ENCODE measurements at regions not wholly inside any gene's neighbourhood (a gene's known extent, or its start where the extent isn't known, plus 50 kb on each side); places are given as distances from the start of the nearest gene placed in this dataset.

DNA sequence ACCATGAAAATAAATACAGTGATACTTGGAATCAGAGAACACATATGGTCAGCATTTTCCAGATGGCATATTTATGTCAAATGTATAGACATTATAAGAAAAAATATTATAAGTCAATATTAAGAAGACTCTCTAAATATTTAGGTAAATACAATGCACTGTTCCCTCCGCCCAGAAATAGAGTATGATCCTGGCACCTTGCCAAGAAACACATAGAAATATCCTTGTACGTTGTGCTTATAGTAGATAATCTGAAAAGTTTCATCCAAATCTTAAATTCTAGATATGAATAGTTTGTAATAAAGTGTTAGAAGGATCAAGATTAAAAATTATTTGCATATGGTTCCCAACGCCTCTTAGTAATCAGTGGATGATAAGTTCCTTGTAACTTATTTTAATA lies 645.8 kb upstream of the GJE1 start:
- H3K9me2 ChIP-seq (ENCODE audit: insufficient read depth, low read length): no peaks in the 10 kb centered on the region
- no peaks in the 10 kb centered on the region for H3K27me3 ChIP-seq (ENCODE audit: insufficient read depth, low read depth, low read length)
- H3F3A ChIP-seq (ENCODE audit: insufficient read depth, low read length, poor library complexity, severe bottlenecking): no peaks in the 10 kb centered on the region
- no peak overlapping the region for H3K27ac ChIP-seq (ENCODE audit: low read length)
- H3K4me3 ChIP-seq (ENCODE audit: low read length): no peak overlapping the region
- no peaks in the 10 kb centered on the region for H3K79me2 ChIP-seq (replicated peaks; ENCODE audit: insufficient read depth, low read length)
- H4K20me1 ChIP-seq (ENCODE audit: insufficient read depth): no peaks in the 10 kb centered on the region
- H3K4me2 ChIP-seq (ENCODE audit: low read length): no peak overlapping the region
- no peaks in the 10 kb centered on the region for H3K9me3 ChIP-seq (ENCODE audit: low read length)
- H3K36me3 ChIP-seq (ENCODE audit: insufficient read depth, low read length): no peaks in the 10 kb centered on the region
- no peak overlapping the region for H3K9ac ChIP-seq (ENCODE audit: low read length)
- TF ChIP-seq SMC3 (conservative IDR thresholded peaks at IDR 0.05; ENCODE audit: poor library complexity) (no peak), RAD21 (conservative IDR thresholded peaks at IDR 0.05) (no peak), POLR2AphosphoS5 (IDR thresholded peaks at IDR 0.05) (no peak), EZH2 (IDR thresholded peaks at IDR 0.05; ENCODE audit: borderline replicate concordance, insufficient read depth, low read length, poor library complexity, severe bottlenecking) (no peak), EP300 (conservative IDR thresholded peaks at IDR 0.05; ENCODE audit: poor library complexity, severe bottlenecking) (no peak), MXI1 (conservative IDR thresholded peaks at IDR 0.05; ENCODE audit: poor library complexity, severe bottlenecking) (no peak), TAF1 (IDR thresholded peaks at IDR 0.05; ENCODE audit: low read depth) (no peak)
- TF ChIP-seq, protein P1, sequence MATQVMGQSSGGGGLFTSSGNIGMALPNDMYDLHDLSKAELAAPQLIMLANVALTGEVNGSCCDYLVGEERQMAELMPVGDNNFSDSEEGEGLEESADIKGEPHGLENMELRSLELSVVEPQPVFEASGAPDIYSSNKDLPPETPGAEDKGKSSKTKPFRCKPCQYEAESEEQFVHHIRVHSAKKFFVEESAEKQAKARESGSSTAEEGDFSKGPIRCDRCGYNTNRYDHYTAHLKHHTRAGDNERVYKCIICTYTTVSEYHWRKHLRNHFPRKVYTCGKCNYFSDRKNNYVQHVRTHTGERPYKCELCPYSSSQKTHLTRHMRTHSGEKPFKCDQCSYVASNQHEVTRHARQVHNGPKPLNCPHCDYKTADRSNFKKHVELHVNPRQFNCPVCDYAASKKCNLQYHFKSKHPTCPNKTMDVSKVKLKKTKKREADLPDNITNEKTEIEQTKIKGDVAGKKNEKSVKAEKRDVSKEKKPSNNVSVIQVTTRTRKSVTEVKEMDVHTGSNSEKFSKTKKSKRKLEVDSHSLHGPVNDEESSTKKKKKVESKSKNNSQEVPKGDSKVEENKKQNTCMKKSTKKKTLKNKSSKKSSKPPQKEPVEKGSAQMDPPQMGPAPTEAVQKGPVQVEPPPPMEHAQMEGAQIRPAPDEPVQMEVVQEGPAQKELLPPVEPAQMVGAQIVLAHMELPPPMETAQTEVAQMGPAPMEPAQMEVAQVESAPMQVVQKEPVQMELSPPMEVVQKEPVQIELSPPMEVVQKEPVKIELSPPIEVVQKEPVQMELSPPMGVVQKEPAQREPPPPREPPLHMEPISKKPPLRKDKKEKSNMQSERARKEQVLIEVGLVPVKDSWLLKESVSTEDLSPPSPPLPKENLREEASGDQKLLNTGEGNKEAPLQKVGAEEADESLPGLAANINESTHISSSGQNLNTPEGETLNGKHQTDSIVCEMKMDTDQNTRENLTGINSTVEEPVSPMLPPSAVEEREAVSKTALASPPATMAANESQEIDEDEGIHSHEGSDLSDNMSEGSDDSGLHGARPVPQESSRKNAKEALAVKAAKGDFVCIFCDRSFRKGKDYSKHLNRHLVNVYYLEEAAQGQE (IDR thresholded peaks at IDR 0.05; ENCODE audit: borderline replicate concordance): no peak
- TF ChIP-seq, protein P2, sequence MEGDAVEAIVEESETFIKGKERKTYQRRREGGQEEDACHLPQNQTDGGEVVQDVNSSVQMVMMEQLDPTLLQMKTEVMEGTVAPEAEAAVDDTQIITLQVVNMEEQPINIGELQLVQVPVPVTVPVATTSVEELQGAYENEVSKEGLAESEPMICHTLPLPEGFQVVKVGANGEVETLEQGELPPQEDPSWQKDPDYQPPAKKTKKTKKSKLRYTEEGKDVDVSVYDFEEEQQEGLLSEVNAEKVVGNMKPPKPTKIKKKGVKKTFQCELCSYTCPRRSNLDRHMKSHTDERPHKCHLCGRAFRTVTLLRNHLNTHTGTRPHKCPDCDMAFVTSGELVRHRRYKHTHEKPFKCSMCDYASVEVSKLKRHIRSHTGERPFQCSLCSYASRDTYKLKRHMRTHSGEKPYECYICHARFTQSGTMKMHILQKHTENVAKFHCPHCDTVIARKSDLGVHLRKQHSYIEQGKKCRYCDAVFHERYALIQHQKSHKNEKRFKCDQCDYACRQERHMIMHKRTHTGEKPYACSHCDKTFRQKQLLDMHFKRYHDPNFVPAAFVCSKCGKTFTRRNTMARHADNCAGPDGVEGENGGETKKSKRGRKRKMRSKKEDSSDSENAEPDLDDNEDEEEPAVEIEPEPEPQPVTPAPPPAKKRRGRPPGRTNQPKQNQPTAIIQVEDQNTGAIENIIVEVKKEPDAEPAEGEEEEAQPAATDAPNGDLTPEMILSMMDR (IDR thresholded peaks at IDR 0.05; ENCODE audit: poor library complexity, severe bottlenecking): no peak
- H2AFZ ChIP-seq (ENCODE audit: low read depth, low read length): no peak overlapping the region

DNA sequence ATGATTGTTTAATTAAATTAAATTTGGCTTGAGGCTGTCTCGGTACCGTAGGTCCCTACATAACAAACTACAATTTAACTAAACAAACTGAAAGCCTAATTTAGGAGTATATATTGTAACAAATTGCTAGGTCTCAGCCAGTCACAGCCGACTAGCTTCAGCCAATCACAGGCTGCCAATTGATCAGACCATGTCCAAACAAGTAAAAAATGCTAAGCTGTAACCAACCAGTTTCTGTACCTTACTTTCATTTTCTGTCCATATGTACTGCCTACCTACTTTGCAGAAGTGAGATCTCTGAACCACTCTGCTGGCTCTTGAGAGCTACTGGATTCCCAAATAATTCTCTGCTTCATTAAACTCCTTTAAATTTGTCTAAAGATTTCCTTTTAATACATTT lies 648.0 kb upstream of the GJE1 start:
- no peak for TF ChIP-seq RAD21 (conservative IDR thresholded peaks at IDR 0.05)
- no peak for TF ChIP-seq MXI1 (conservative IDR thresholded peaks at IDR 0.05; ENCODE audit: poor library complexity, severe bottlenecking)
- no peak for TF ChIP-seq SMC3 (conservative IDR thresholded peaks at IDR 0.05; ENCODE audit: poor library complexity)
- TF ChIP-seq TAF1 (IDR thresholded peaks at IDR 0.05; ENCODE audit: low read depth): no peak
- TF ChIP-seq, protein P1 (IDR thresholded peaks at IDR 0.05; ENCODE audit: borderline replicate concordance): no peak
- TF ChIP-seq EZH2 (IDR thresholded peaks at IDR 0.05; ENCODE audit: borderline replicate concordance, insufficient read depth, low read length, poor library complexity, severe bottlenecking): no peak
- TF ChIP-seq, protein P2 (IDR thresholded peaks at IDR 0.05; ENCODE audit: poor library complexity, severe bottlenecking): no peak
- TF ChIP-seq EP300 (conservative IDR thresholded peaks at IDR 0.05; ENCODE audit: poor library complexity, severe bottlenecking): no peak
- no peak for TF ChIP-seq POLR2AphosphoS5 (IDR thresholded peaks at IDR 0.05)
- H3K9ac ChIP-seq (ENCODE audit: low read length): no peak overlapping the region

More for the DNA sequence above, 648.0 kb upstream of the GJE1 start:
- no peaks in the 10 kb centered on the region for H3F3A ChIP-seq (ENCODE audit: insufficient read depth, low read length, poor library complexity, severe bottlenecking)
- no peaks in the 10 kb centered on the region for H3K36me3 ChIP-seq (ENCODE audit: insufficient read depth, low read length)
- no peaks in the 10 kb centered on the region for H4K20me1 ChIP-seq (ENCODE audit: insufficient read depth)
- no peaks in the 10 kb centered on the region for H3K79me2 ChIP-seq (replicated peaks; ENCODE audit: insufficient read depth, low read length)
- H3K27ac ChIP-seq (ENCODE audit: low read length): no peak overlapping the region
- H3K9me2 ChIP-seq (ENCODE audit: insufficient read depth, low read length): no peaks in the 10 kb centered on the region
- H3K9me3 ChIP-seq (ENCODE audit: low read length): no peaks in the 10 kb centered on the region
- H3K4me3 ChIP-seq (ENCODE audit: low read length): no peak overlapping the region
- no peaks in the 10 kb centered on the region for H3K27me3 ChIP-seq (ENCODE audit: insufficient read depth, low read depth, low read length)
- H2AFZ ChIP-seq (ENCODE audit: low read depth, low read length): no peak overlapping the region
- no peak overlapping the region for H3K4me2 ChIP-seq (ENCODE audit: low read length)

All from neural cell (in vitro differentiated cells).